ENCODE measurements at regions not wholly inside any gene's neighbourhood (a gene's known extent, or its start where the extent isn't known, plus 50 kb on each side); places are given as distances from the start of the nearest gene placed in this dataset.

DNA sequence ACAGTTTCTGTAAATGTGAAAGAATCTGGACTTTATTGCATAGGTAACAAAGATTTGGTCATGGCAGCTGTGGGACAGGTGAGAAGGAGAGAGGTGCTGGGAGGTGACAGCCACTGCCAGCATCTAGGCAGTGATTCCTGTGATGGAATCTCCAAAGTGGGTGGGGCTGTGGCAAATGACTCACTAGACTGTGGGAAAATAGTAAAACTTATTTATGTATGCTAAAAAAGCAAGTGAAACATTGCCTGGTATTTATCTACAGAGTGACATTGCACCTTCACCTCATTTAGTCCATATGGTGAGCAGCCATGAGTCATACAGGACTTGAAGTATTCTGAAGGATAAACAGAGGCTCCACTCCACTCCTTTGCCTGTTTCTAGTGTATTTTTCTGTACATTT is 145.3 kb upstream of the MEX3C start:
- Histone ChIP-seq H3K4me1 (ENCODE audit: insufficient read depth, low read length) (peaks cover 10% of the 10 kb centered on the region; the same call in 1 of the 2 replicates), H2AFZ (ENCODE audit: low read length) (no peak overlapping the region), H3K27me3 (ENCODE audit: control insufficient read depth in 1 of 2, insufficient read depth in 2 of 2, low read length in 2 of 2) (no peaks in the 10 kb centered on the region; a peak in 1 of 5 replicates), H3K4me3 (replicated peaks in 1 of 3; ENCODE audit: insufficient read depth in 1 of 3, low read depth in 2 of 3, low read length in 3 of 3) (no peak overlapping the region), H3K27ac (ENCODE audit: extremely low read length, insufficient read depth, low read length) (no peak overlapping the region), H3K9me3 (ENCODE audit: low read length) (no peaks in the 10 kb centered on the region), H3K79me2 (ENCODE audit: insufficient read depth, low read length) (no peaks in the 10 kb centered on the region), H4K20me1 (ENCODE audit: insufficient read depth, low read length) (no peaks in the 10 kb centered on the region), H3K36me3 (replicated peaks in 1 of 2; ENCODE audit: control insufficient read depth in 1 of 2, insufficient read depth in 2 of 2, low read length in 2 of 2) (no peaks in the 10 kb centered on the region), H3K4me2 (ENCODE audit: low read depth, low read length) (no peak overlapping the region), H3K9ac (ENCODE audit: insufficient read depth, low read depth, low read length) (no peak overlapping the region)
- ATAC-seq (peak; percentile 55; the same call in 2 of the 3 replicates), FAIRE-seq (no peak), DNase-seq (ENCODE audit: low spot score) (peak; percentile 7)
- no TSS peak for BruUV-seq (replicated peaks)
- ChIA-PET CTCF (ENCODE audit: low intra/inter-chr PET ratio, low total read pairs) (no interaction called here), POLR2A (no interaction called here)
- TF ChIP-seq FOSL2 (CRISPR knock-in tag; IDR thresholded peaks at IDR 0.05) (peak; percentile 31; the same call in 1 of the 2 replicates), ZNF766 (CRISPR knock-in tag; IDR thresholded peaks at IDR 0.05; ENCODE audit: borderline replicate concordance) (no peak)
- intact Hi-C loops (cut with micrococcal nuclease; ENCODE audit: unreplicated experiment), result no loop called here
- in situ Hi-C loops (cut with HindIII; ENCODE audit: extremely low pct_ligation_motif_present, low pct_unique_long_range_greater_than_20kb), result no loop called here

- WGBS (ENCODE audit: low lambda C conversion rate), result 59% methylated on average over 5 of the region's 5 CpGs
- no peak for ATAC-seq
- Histone ChIP-seq H3K9ac (ENCODE audit: insufficient read depth, low read depth, low read length) (no peak overlapping the region), H2AFZ (ENCODE audit: low read length) (no peak overlapping the region), H3K79me2 (ENCODE audit: insufficient read depth, low read length) (no peaks in the 10 kb centered on the region), H3K4me1 (ENCODE audit: insufficient read depth, low read length) (peaks cover 10% of the 10 kb centered on the region; the same call in 1 of the 2 replicates), H3K4me2 (ENCODE audit: low read depth, low read length) (no peak overlapping the region), H3K4me3 (replicated peaks in 1 of 3; ENCODE audit: insufficient read depth in 1 of 3, low read depth in 2 of 3, low read length in 3 of 3) (no peak overlapping the region), H4K20me1 (ENCODE audit: insufficient read depth, low read length) (no peaks in the 10 kb centered on the region), H3K36me3 (replicated peaks in 1 of 2; ENCODE audit: control insufficient read depth in 1 of 2, insufficient read depth in 2 of 2, low read length in 2 of 2) (no peaks in the 10 kb centered on the region), H3K27me3 (ENCODE audit: control insufficient read depth in 1 of 2, insufficient read depth in 2 of 2, low read length in 2 of 2) (no peaks in the 10 kb centered on the region; a peak in 1 of 5 replicates), H3K9me3 (ENCODE audit: low read length) (no peaks in the 10 kb centered on the region), H3K27ac (ENCODE audit: extremely low read length, insufficient read depth, low read length) (no peak overlapping the region)
- CTCF ChIA-PET (ENCODE audit: low intra/inter-chr PET ratio, low total read pairs), result no interaction called here
- TF ChIP-seq ZFP90 (CRISPR knock-in tag; IDR thresholded peaks at IDR 0.05; ENCODE audit: borderline replicate concordance) (no peak), ZNF260 (CRISPR knock-in tag; IDR thresholded peaks at IDR 0.05; ENCODE audit: borderline replicate concordance, low read depth) (no peak), BHLHE40 (IDR thresholded peaks at IDR 0.05; ENCODE audit: low read length) (no peak), MNT (IDR thresholded peaks at IDR 0.05) (peak; percentile 98), ZBTB8A (CRISPR knock-in tag; IDR thresholded peaks at IDR 0.05; ENCODE audit: borderline replicate concordance, low read depth) (no peak), RNF2 (conservative IDR thresholded peaks at IDR 0.05; ENCODE audit: low read depth) (no peak)
- TF ChIP-seq, protein P1, sequence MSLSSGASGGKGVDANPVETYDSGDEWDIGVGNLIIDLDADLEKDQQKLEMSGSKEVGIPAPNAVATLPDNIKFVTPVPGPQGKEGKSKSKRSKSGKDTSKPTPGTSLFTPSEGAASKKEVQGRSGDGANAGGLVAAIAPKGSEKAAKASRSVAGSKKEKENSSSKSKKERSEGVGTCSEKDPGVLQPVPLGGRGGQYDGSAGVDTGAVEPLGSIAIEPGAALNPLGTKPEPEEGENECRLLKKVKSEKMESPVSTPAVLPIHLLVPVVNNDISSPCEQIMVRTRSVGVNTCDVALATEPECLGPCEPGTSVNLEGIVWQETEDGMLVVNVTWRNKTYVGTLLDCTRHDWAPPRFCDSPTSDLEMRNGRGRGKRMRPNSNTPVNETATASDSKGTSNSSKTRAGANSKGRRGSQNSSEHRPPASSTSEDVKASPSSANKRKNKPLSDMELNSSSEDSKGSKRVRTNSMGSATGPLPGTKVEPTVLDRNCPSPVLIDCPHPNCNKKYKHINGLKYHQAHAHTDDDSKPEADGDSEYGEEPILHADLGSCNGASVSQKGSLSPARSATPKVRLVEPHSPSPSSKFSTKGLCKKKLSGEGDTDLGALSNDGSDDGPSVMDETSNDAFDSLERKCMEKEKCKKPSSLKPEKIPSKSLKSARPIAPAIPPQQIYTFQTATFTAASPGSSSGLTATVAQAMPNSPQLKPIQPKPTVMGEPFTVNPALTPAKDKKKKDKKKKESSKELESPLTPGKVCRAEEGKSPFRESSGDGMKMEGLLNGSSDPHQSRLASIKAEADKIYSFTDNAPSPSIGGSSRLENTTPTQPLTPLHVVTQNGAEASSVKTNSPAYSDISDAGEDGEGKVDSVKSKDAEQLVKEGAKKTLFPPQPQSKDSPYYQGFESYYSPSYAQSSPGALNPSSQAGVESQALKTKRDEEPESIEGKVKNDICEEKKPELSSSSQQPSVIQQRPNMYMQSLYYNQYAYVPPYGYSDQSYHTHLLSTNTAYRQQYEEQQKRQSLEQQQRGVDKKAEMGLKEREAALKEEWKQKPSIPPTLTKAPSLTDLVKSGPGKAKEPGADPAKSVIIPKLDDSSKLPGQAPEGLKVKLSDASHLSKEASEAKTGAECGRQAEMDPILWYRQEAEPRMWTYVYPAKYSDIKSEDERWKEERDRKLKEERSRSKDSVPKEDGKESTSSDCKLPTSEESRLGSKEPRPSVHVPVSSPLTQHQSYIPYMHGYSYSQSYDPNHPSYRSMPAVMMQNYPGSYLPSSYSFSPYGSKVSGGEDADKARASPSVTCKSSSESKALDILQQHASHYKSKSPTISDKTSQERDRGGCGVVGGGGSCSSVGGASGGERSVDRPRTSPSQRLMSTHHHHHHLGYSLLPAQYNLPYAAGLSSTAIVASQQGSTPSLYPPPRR (CRISPR knock-in tag; IDR thresholded peaks at IDR 0.05; ENCODE audit: borderline replicate concordance), result no peak
- TF ChIP-seq, protein P2, sequence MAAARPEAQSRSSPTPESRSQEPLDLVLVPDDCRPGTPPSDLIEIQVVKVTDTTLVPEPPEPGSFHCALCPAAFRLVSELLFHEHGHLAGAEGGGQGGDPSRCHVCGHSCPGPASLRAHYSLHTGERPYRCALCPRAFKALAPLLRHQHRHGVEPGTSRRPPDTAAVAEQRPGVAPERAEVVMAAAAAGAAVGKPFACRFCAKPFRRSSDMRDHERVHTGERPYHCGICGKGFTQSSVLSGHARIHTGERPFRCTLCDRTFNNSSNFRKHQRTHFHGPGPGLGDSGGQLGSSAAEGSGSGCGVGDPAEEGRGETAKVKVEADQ (CRISPR knock-in tag; IDR thresholded peaks at IDR 0.05; ENCODE audit: borderline replicate concordance), result no peak
- BruUV-seq (replicated peaks), result no TSS peak
- no peak for DNase-seq (ENCODE audit: low spot score)
- in situ Hi-C loops (cut with HindIII; ENCODE audit: extremely low pct_ligation_motif_present, low pct_unique_long_range_greater_than_20kb) (no loop called here), intact Hi-C loops (cut with micrococcal nuclease; ENCODE audit: unreplicated experiment) (no loop called here)
- no peak for FAIRE-seq
- POLR2A ChIA-PET, result no interaction called here
These were observed 148.4 kb upstream of the MEX3C start for GRCh38 chr18:51345848-51346391.

All from HepG2 (cell line).